Right ventricle myocardium inferior (tissue), 1 donor: ENCODE measurements at regions not wholly inside any gene's neighbourhood (a gene's known extent, or its start where the extent isn't known, plus 50 kb on each side); places are given as distances from the start of the nearest gene placed in this dataset.
A peak's percentile ranks its signal among the peaks of the same experiment; 100 is the strongest.

Experiments used
- ATAC-seq: fragments of 200-7000 bp; cut with Tn5 transposase; one replicate; pipeline ENCODE4 v1.9.1; 2020; ENCODE audit warnings: mild to moderate bottlenecking, moderate library complexity
- DNase-seq: peaks from one replicate; pipeline ENCODE4 v3.0.0; 2021; ENCODE audit errors: missing footprints
- intact Hi-C: fragments of 100-400 bp; cut with DNase I; formaldehyde crosslinking; loops from one replicate; pipeline ENCODE4 v1.11.0; 2022
- donor health status: DM: no; HTN: yes; CAD: no; lungs with severe emphysema.

GRCh38 chr10:128802062-128802461 is 665.0 kb upstream of the MGMT start:
- ATAC-seq (no peak), DNase-seq (no peak)
- intact Hi-C loops: no loop called here

- no peak for ATAC-seq
- DNase-seq: no peak
- intact Hi-C loops: no loop called here
Measured at GRCh38 chr10:128803790-128804189, 663.3 kb upstream of the MGMT start.

- ATAC-seq (no peak), DNase-seq (no peak)
- intact Hi-C loops: no loop called here
Measured at GRCh38 chr10:128804411-128804810, 662.6 kb upstream of the MGMT start.

GRCh38 chr10:128808921-128809440 is 658.1 kb upstream of the MGMT start:
- intact Hi-C loops: no loop called here
- peak; percentile 48 for ATAC-seq
- no peak for DNase-seq

GRCh38 chr10:128811511-128811910 is 655.5 kb upstream of the MGMT start:
- DNase-seq (no peak), ATAC-seq (no peak)
- intact Hi-C loops: no loop called here

- no peak for DNase-seq
Measured at GRCh38 chr10:128812000-128812399, 655.0 kb upstream of the MGMT start.

GRCh38 chr10:128813574-128813973 is 653.5 kb upstream of the MGMT start:
- no peak for ATAC-seq
- intact Hi-C loops: no loop called here
- DNase-seq: no peak

More at GRCh38 chr10:128812000-128812399, 655.0 kb upstream of the MGMT start:
- ATAC-seq: peak; percentile 56
- intact Hi-C loops: no loop called here

GRCh38 chr10:128814024-128814423 is 653.0 kb upstream of the MGMT start:
- DNase-seq: no peak
- no peak for ATAC-seq
- intact Hi-C loops: no loop called here

GRCh38 chr10:128814782-128815181 is 652.3 kb upstream of the MGMT start:
- ATAC-seq: no peak
- DNase-seq: no peak
- intact Hi-C loops: no loop called here

- intact Hi-C loops: no loop called here
- DNase-seq (no peak), ATAC-seq (no peak)
Measured at GRCh38 chr10:128816726-128817125, 650.3 kb upstream of the MGMT start.

GRCh38 chr10:128817636-128818035 is 649.4 kb upstream of the MGMT start:
- intact Hi-C loops: no loop called here
- DNase-seq: no peak
- no peak for ATAC-seq

GRCh38 chr10:128820663-128821062 is 646.4 kb upstream of the MGMT start:
- DNase-seq: no peak
- intact Hi-C loops: no loop called here
- no peak for ATAC-seq

- intact Hi-C loops: no loop called here
Measured at GRCh38 chr10:128823201-128823600, 643.8 kb upstream of the MGMT start.

GRCh38 chr10:128825626-128826025 is 641.4 kb upstream of the MGMT start:
- intact Hi-C loops: no loop called here
- ATAC-seq (no peak), DNase-seq (no peak)

More at GRCh38 chr10:128823201-128823600, 643.8 kb upstream of the MGMT start:
- DNase-seq: no peak
- ATAC-seq: no peak

GRCh38 chr10:128833671-128834070 is 633.4 kb upstream of the MGMT start:
- intact Hi-C loops: no loop called here
- DNase-seq (no peak), ATAC-seq (no peak)

GRCh38 chr10:128835361-128835760 is 631.7 kb upstream of the MGMT start:
- DNase-seq (no peak), ATAC-seq (no peak)
- intact Hi-C loops: no loop called here

- no peak for DNase-seq
- no peak for ATAC-seq
- intact Hi-C loops: no loop called here
Measured at GRCh38 chr10:128837478-128837877, 629.6 kb upstream of the MGMT start.

GRCh38 chr10:128839134-128839533 is 627.9 kb upstream of the MGMT start:
- intact Hi-C loops: no loop called here
- DNase-seq (no peak), ATAC-seq (no peak)

GRCh38 chr10:128839701-128840100 is 627.3 kb upstream of the MGMT start:
- ATAC-seq (no peak), DNase-seq (no peak)
- intact Hi-C loops: no loop called here

- ATAC-seq: no peak
- no peak for DNase-seq
- intact Hi-C loops: no loop called here
Measured at GRCh38 chr10:128843972-128844371, 623.1 kb upstream of the MGMT start.

GRCh38 chr10:128846927-128847326 is 620.1 kb upstream of the MGMT start:
- intact Hi-C loops: no loop called here
- DNase-seq: no peak
- ATAC-seq: no peak
